Urothelium cell line (cell line): ENCODE measurements at regions not wholly inside any gene's neighbourhood (a gene's known extent, or its start where the extent isn't known, plus 50 kb on each side); places are given as distances from the start of the nearest gene placed in this dataset.

Experiments used
- DNase-seq: peaks from one replicate; pipeline ENCODE4 v3.0.0; 2011; ENCODE audit warnings: low spot score, mixed read lengths
- FAIRE-seq: peaks from 2 replicates; lab custom pipeline; 2011; peaks lifted over from hg19 to GRCh38; lab: Jason Lieb, UNC

GRCh38 chr2:59314031-59314766 is 1073.1 kb upstream of the FANCL start:
- no peak for FAIRE-seq
- DNase-seq: no peak

- no peak for FAIRE-seq
- no peak for DNase-seq
Measured at GRCh38 chr2:59312967-59313940, 1072.1 kb upstream of the FANCL start.

- DNase-seq: no peak
- FAIRE-seq: no peak
Measured at GRCh38 chr2:59312029-59312428, 1070.9 kb upstream of the FANCL start.

GRCh38 chr2:59308108-59308507 is 1067.0 kb upstream of the FANCL start:
- FAIRE-seq (no peak), DNase-seq (no peak)

DNA sequence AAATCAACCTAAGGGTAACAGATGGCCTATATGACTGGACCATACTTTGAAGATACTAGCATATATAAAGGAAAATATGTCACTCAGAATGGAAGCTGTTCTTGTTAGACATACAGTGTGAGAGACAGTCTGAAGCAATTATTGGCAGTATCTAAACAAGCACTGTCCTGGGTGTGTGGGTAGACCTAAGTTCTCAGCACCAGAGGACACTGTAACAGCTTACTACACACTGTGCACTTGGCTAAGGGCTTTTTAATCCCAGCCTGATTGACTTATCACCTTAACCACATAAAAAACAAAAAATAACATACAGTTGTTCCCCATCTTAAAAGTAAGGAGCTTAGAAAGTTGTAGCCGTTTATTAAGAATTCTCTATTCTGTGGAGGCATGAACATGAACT is 1066.1 kb upstream of the FANCL start:
- FAIRE-seq: no peak
- DNase-seq: no peak

GRCh38 chr2:59303272-59303671 is 1062.1 kb upstream of the FANCL start:
- DNase-seq (no peak), FAIRE-seq (no peak)

DNA sequence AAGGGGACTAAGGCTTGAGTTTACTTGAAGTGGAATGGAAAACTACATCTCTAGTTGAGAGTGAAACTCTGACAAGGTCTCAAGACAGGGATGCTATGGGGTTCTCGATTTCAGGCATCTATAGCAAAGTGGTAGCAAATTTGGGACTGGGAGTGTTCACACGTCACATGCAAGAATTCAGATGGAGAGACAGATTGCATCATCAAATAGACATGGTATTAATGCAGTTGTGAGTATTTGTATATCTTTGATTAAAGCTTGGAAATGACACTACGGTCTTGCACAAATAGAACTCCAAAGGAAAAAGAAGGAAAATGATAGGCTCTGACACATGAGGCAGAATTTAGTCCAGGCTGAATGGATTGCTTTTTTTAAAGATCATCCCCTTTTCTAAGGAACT is 1061.6 kb upstream of the FANCL start:
- FAIRE-seq (no peak), DNase-seq (no peak)

DNA sequence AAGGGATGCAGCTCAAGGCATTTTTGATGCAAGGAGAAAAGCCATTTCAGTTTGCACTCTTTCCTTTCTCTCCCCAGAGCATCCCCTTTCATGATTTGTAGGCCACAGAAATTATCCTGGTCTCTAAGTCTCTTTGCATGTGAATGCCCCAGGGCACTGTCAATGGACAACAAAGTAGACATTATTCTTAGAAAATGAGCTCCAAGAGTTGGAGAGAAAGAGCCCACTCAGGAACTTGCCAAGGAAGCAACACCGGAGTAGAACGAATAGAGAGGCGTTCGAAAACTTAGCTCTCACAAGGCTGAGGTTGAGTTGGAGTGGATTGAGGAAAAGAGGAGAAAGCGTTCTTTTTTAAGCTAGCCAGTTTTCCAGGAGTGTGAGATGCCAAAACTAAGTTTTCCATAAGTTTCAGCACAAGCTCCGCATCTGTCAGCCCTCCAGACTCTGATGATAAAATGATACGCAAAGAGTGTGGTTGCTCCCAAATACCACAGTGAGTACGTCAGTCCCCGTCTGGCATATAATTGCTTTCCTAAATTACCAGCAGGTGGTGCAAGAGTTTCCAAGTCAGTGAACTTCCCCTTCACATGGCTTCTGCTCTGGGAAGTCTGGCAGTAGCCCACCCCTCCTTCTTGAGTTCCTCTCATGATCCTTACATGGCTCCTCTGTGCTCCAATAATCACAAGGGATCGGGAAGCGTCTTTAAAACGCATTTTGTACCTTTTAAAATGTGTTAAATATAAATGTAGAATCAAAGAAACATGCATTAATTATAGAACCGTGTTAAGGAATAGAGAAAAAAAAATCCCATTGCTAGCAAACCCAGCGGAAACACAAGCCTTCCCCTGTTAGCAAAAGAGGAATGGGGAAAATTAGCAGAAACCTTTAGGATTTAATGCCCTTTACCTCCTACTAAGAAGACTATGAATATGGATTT is 1060.6 kb upstream of the FANCL start:
- DNase-seq: peak; percentile 83
- peak; percentile 32 for FAIRE-seq

GRCh38 chr2:59297816-59298215 is 1056.7 kb upstream of the FANCL start:
- DNase-seq: no peak
- FAIRE-seq: no peak

- no peak for FAIRE-seq
- DNase-seq: peak; percentile 48
Measured at GRCh38 chr2:59296279-59296678, 1055.2 kb upstream of the FANCL start.

GRCh38 chr2:59295524-59296162 is 1054.5 kb upstream of the FANCL start:
- DNase-seq: no peak
- FAIRE-seq: no peak

DNA sequence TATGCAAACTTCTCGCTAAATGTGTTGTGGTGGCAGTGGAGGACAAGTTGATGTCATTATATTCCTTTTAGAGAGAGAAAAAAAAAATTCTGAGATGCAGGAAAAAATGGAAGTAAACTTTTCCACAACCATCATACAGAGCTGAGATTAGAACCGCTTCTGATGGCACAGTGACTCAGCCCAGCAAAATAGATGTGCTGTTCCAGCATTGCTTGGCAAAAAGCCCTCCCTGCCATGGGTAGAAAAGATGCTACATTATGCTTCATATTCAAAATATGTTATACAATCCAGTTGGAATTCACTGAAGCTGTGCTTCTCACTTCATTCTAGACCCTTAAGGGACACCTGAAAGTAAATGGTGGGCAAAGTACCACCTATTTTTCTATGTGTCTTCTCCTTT is 1047.6 kb upstream of the FANCL start:
- no peak for FAIRE-seq
- DNase-seq: no peak

DNA sequence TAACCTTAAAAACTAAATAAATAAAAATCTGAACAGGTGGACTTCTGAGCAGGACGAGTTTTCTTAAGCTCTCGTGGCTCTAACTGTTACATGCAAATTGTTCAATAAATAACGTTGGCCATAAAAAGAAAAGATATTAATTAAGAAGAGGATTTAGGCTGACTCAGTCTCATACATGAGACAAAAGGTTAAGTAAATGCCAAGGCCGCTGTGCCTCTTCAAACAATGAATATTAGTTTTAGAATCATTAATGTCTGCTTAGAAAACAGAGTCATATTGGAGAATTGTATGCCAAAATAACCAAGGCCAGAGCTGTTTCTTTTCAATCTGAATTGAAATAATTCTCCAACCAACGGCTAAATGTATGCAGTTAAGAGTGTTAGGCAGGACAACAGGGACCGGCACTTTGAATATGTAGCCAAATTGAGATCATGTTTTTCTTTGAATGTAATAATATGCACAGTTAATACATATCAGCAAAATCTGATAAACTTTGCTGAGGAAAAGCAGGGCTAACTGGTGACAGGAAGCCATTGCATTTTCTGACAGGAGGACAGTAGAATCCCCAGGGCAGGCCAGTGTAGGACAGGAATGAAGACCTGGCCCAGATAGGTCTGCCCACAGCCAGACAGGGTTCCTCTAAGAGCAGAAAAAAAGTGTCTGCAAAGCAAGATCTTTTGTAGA is 1041.4 kb upstream of the FANCL start:
- no peak for DNase-seq
- FAIRE-seq: no peak

- DNase-seq: no peak
- peak; percentile 55 for FAIRE-seq
Measured at GRCh38 chr2:59277671-59278070, 1036.5 kb upstream of the FANCL start.

- DNase-seq: no peak
- no peak for FAIRE-seq
Measured at GRCh38 chr2:59276917-59277316, 1035.8 kb upstream of the FANCL start.

DNA sequence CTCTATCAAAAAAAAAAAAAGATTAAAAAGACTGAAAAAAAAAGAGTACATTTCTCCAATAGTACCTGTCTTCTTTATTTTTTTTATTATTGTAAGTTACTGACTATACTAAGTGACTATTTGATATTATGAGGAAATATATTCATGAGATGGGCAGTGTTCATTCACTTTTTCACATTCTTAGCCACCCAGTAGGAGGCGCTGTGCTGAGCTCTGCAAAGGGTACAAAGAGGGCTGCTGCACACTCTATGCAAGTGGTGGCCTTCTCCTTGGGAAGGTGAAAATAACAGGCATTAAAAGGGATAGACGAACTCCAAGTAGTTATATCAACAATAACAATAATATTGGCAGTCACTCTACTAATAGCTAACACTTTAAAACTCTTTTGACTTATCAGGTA is 1034.9 kb upstream of the FANCL start:
- no peak for FAIRE-seq

GRCh38 chr2:59266453-59266852 is 1025.3 kb upstream of the FANCL start:
- FAIRE-seq (no peak), DNase-seq (no peak)

More for the DNA sequence above, 1034.9 kb upstream of the FANCL start:
- no peak for DNase-seq

- FAIRE-seq (no peak), DNase-seq (no peak)
Measured at GRCh38 chr2:59259913-59260312, 1018.8 kb upstream of the FANCL start.

DNA sequence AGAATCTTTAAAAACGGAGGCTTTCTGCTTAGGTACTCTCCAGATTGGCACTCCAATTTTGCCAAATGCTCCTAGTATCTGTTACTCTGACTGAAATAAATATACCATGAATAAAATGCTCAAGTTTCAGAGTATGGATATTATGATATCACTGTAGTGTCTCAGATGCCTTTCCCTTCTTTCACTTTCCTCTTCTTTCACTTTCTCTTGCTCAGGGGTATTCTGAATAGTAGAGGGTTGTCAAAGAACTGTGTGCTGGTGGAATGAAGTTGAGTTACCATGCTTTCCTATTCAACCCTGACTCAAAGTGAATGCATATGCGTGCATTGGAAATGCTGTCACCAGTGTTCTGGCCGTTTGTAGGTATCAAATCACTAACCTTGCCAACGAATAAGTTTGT is 1015.2 kb upstream of the FANCL start:
- no peak for FAIRE-seq

DNA sequence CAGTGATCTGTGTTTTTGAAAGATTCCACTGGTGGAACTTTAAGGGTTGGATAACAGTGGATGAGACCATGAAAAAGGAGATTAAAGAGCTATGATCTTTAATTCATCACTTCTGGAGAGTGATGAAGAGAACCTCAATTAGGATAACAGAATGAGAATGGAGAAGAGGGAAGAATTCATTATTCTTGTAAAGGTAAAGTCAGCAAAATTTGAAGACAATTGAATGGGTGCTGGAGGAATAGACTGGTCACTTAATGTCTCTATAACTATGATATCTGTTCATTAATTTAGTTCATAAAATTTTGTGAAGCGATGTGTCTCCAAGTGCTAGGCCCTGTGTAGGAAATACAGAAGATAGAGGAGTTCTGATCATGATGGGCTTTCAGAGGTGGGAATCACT is 1013.2 kb upstream of the FANCL start:
- FAIRE-seq (no peak), DNase-seq (no peak)

More for the DNA sequence above, 1015.2 kb upstream of the FANCL start:
- no peak for DNase-seq
